Germinal center (tissue), 1 donor: ENCODE measurements at regions not wholly inside any gene's neighbourhood (a gene's known extent, or its start where the extent isn't known, plus 50 kb on each side); places are given as distances from the start of the nearest gene placed in this dataset.

Experiments used
- DNase-seq: peaks from one replicate; pipeline ENCODE4 v3.0.0; 2012; ENCODE audit warnings: mixed read lengths, low spot score

DNA sequence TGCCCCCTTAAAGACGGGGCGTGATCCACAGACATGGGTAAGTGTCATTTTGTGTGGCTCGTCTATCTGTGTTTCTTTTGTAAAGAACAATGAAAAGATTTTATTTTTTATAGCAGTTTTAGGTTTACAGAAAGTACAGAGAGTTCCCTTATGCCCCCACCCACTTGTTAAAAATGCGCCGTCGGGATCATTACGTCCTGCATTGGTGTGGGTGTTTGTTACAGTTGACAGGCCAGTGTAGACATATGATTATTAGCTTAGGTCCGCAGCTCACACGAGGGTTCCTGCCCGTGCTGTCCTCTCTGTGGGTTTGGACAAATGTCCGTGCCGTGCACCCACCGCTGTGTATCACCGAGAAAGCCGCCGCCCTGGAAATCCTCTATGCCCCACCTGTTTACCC, 50.5 kb downstream of the RGS12 start:
- DNase-seq: no peak

- no peak for DNase-seq
Observed at GRCh38 chr4:3344104-3344503, 51.3 kb downstream of the RGS12 start.

DNA sequence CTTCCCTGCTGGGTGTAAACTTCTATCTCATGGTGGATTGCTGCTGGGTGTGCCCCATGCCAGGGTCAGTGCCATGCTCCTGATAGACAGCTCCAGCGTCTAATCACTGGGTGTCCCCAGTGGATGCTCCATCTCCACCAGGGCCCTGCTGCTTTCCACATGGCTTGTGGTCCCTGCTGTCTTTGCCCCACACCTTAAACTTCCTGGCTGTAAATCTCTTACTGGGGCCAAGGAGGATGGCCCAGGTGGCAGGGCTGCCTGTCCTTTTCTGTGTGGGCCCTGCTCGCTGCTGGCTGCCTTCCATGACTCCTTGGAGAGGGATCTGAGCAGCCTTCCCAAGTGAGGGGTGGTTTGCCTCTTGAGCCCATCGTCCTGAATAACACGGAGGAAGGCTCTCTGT, 51.8 kb downstream of the RGS12 start:
- DNase-seq: no peak

GRCh38 chr4:3345384-3345783, 52.6 kb downstream of the RGS12 start:
- no peak for DNase-seq

GRCh38 chr4:3346146-3346545, 53.3 kb downstream of the RGS12 start:
- peak; percentile 77 for DNase-seq

- no peak for DNase-seq
Observed at GRCh38 chr4:3347871-3348270, 55.0 kb downstream of the RGS12 start.

- DNase-seq: no peak
Observed at GRCh38 chr4:3348621-3349020, 55.8 kb downstream of the RGS12 start.

- no peak for DNase-seq
Observed at GRCh38 chr4:3349116-3349515, 56.3 kb downstream of the RGS12 start.

GRCh38 chr4:3351997-3352396, 59.2 kb downstream of the RGS12 start:
- no peak for DNase-seq

DNA sequence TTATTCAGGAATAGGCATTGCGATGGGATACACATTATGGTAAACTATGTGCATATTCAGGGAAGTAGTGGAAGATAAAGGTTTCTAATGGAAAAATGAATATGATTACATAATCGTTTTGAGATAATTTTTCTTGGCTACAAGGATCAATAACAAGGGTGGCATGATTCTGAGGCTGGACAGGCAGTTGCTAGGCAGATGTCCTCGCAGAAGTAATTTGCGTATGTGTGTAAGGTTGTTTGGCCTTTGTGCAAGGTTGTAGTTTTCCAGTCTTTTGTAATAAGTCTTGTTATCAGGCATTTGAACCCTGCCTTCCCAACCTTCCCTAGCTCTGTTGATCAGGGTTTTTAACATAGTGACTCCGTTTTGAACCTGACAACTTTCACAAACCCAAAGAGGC, 59.7 kb downstream of the RGS12 start:
- no peak for DNase-seq

DNA sequence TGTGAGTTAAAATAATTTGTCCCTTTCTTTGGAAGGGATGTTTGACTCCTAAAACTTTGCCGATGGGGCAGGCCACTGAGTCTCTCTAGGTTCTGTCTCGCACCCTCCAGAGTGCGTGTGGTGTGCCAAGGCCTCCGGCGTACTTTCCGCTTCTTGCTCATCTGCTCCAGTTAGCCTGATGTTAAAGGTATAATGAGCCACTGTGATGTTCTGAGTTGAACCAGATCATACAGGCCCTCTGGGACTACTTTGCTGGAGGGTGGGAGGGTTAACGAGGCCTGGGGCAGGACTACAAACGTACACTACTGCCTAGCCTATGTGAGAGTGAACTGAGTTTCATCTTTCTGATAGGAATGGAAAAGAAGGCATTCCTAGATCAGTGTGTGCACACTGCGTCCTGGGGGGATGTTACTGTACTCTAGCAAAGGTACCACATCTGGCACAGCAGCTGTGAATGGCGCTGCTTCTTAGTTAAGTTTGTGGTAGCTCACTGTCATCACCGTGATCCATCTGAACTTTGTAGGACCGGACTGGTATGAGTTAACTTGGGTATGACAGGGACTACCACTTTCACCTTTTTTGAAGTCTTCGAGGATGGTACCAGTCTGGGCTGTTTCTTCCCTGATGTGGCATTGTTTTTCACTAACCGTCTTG, 60.2 kb downstream of the RGS12 start:
- no peak for DNase-seq

- DNase-seq: no peak
Observed at GRCh38 chr4:3353752-3354454, 61.1 kb downstream of the RGS12 start.

DNA sequence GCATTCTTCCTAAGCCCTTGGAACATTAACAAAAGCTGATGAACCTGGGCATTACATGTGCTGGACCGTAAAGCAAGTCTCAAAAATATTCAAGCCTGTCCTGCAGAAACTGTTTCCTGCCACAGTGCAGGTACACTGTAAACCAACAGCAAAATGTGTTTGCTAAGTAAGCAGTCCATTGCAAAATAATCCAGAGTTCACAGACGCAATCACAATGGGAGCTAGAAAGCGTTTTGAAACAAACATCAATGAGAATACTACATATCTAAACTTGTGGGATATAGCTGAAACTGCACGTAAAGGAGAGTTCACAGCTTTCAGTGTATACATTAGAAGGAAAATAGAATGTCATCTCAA, 61.6 kb downstream of the RGS12 start:
- DNase-seq: no peak

GRCh38 chr4:3355266-3355748, 62.5 kb downstream of the RGS12 start:
- no peak for DNase-seq

- DNase-seq: no peak
Observed at GRCh38 chr4:3358656-3359055, 65.8 kb downstream of the RGS12 start.

GRCh38 chr4:3360777-3361176, 68.0 kb downstream of the RGS12 start:
- DNase-seq: no peak

DNA sequence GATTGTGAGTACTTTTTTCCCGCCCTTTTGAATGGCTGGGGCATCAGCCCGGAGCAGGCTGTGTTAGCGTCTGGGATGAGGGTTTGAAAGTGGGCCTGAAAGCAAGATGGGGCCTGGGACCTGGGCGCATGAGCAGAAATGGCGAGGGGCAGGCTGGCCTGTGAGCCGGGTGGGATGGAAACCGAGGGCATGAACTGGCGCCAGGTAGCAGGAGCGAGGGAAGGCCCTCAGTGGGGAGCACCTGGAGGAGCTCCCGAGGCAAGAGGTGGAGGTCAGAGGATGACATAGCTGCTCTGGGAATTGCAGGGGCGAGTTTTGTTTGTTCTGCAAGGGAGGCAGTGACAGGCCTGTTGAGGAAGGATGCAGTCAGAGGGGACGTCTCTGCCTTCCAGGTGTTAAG, 68.6 kb downstream of the RGS12 start:
- DNase-seq: no peak

- DNase-seq: no peak
Observed at GRCh38 chr4:3361896-3362295, 69.1 kb downstream of the RGS12 start.

GRCh38 chr4:3362431-3363287, 69.8 kb downstream of the RGS12 start:
- DNase-seq: no peak

GRCh38 chr4:3363411-3364141, 70.8 kb downstream of the RGS12 start:
- DNase-seq: no peak

DNA sequence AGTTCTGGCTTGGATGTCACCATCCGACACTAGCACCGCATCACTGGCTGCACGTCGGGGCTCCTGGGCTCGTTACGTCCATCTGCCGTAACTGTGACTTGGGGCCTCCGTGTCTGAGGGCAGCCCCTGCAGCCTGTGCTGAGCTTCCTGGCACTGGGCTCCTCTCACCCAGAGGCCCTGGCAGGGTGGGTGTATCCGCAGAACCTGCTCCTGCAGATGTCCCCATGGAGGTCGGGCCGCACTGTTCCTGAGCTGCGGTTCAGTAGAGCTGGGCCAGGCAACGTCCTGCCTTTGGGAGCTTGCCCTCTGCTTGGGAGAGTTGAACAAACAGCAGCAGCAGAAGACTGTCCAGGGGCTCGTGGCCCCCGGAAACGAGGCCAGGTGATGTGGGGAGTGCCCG, 71.4 kb downstream of the RGS12 start:
- DNase-seq: no peak

DNA sequence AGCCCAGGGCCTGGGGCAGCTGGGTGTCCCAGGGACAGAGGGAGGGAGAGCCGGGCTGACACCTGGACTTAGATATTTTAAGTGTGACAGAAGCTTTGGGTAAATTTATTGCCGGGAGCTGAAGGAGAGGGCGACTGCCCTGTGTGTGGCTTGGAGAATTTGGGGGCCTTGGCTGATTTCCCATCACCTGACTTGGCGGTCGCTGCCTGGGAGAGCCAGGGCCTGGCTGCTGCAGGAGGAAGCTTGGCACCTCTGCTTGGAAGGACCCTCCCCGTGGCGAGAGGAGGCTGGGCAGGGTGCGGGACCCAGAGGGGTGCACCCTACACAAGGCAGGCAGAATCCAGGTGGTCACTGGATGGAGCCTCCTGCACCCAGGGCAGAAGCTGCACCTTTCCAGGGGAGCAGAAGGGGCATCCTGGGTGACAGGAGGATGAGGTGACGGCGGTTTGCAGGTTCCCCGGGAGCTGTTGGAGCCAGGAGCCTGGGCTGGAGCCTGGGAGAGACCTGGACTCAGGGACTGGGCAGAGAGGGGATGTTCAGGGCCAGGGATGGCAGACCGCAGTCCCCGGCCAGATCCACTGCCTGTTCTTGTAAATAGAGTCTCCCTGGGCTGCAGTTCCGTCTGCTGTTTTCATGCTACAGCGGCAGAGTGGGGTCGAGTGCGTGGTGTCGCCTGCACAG, 72.0 kb downstream of the RGS12 start:
- DNase-seq: no peak
